HG03457 (cell line): ENCODE measurements at regions not wholly inside any gene's neighbourhood (a gene's known extent, or its start where the extent isn't known, plus 50 kb on each side); places are given as distances from the start of the nearest gene placed in this dataset.

Experiments
- ATAC-seq: cut with Tn5 transposase; IDR thresholded peaks from one replicate; pipeline ENCODE4 v1.9.1; 2021; ENCODE audit warnings: moderate number of reproducible peaks; ENCODE audit not compliant: unreplicated experiment

- ATAC-seq: no peak
These were observed 189.0 kb upstream of the CDKN3 start for GRCh38 chr14:54207476-54208462.

GRCh38 chr14:54208751-54209150, 188.1 kb upstream of the CDKN3 start:
- no peak for ATAC-seq

GRCh38 chr14:54209511-54210250, 187.1 kb upstream of the CDKN3 start:
- ATAC-seq: no peak

- ATAC-seq: no peak
These were observed 185.1 kb upstream of the CDKN3 start for GRCh38 chr14:54211551-54212308.

GRCh38 chr14:54213536-54213935, 183.3 kb upstream of the CDKN3 start:
- ATAC-seq: no peak

GRCh38 chr14:54216827-54217226, 180.0 kb upstream of the CDKN3 start:
- ATAC-seq: no peak

- ATAC-seq: no peak
These were observed 177.3 kb upstream of the CDKN3 start for GRCh38 chr14:54219261-54220070.

- no peak for ATAC-seq
These were observed 176.6 kb upstream of the CDKN3 start for GRCh38 chr14:54220071-54220703.

GRCh38 chr14:54220704-54221431, 175.9 kb upstream of the CDKN3 start:
- ATAC-seq: no peak

- ATAC-seq: no peak
These were observed 175.4 kb upstream of the CDKN3 start for GRCh38 chr14:54221432-54221803.

- no peak for ATAC-seq
These were observed 174.8 kb upstream of the CDKN3 start for GRCh38 chr14:54221971-54222370.

- ATAC-seq: no peak
These were observed 172.9 kb upstream of the CDKN3 start for GRCh38 chr14:54223831-54224402.

GRCh38 chr14:54225457-54226060, 171.2 kb upstream of the CDKN3 start:
- no peak for ATAC-seq

GRCh38 chr14:54226103-54226502, 170.7 kb upstream of the CDKN3 start:
- ATAC-seq: no peak

GRCh38 chr14:54226558-54226957, 170.2 kb upstream of the CDKN3 start:
- ATAC-seq: no peak

- ATAC-seq: no peak
These were observed 167.7 kb upstream of the CDKN3 start for GRCh38 chr14:54229136-54229535.

GRCh38 chr14:54230645-54231044, 166.2 kb upstream of the CDKN3 start:
- ATAC-seq: no peak

GRCh38 chr14:54232735-54233134, 164.1 kb upstream of the CDKN3 start:
- ATAC-seq: no peak

- no peak for ATAC-seq
These were observed 155.3 kb upstream of the CDKN3 start for GRCh38 chr14:54241517-54241916.
